ENCODE measurements at regions not wholly inside any gene's neighbourhood (a gene's known extent, or its start where the extent isn't known, plus 50 kb on each side); places are given as distances from the start of the nearest gene placed in this dataset.

DNA sequence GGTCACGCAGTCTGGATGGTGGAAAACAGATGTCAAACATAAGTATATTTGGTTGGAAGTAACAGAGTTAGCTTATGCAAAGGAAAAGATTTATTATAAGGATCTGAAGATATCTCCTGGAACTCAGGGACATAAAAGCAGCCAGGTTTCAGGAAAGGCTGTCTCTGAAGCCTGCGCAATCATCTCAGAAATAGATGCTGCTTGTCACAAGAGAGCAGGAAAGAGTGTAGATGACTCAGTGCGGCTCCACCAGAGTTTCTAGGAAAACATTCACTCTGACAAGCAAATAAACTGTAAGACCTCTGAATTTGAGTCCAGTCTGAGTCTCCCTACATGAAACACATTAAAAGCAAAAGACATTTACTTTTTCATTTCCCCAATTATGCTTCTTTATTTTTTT lies 220.4 kb upstream of the HTR2A start:
- TF ChIP-seq POLR2A (IDR thresholded peaks at IDR 0.05), result no peak
- TF ChIP-seq, protein P1, sequence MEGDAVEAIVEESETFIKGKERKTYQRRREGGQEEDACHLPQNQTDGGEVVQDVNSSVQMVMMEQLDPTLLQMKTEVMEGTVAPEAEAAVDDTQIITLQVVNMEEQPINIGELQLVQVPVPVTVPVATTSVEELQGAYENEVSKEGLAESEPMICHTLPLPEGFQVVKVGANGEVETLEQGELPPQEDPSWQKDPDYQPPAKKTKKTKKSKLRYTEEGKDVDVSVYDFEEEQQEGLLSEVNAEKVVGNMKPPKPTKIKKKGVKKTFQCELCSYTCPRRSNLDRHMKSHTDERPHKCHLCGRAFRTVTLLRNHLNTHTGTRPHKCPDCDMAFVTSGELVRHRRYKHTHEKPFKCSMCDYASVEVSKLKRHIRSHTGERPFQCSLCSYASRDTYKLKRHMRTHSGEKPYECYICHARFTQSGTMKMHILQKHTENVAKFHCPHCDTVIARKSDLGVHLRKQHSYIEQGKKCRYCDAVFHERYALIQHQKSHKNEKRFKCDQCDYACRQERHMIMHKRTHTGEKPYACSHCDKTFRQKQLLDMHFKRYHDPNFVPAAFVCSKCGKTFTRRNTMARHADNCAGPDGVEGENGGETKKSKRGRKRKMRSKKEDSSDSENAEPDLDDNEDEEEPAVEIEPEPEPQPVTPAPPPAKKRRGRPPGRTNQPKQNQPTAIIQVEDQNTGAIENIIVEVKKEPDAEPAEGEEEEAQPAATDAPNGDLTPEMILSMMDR (IDR thresholded peaks at IDR 0.05), result no peak
- TF ChIP-seq POLR2AphosphoS5 (IDR thresholded peaks at IDR 0.05), result no peak
- Histone ChIP-seq H3K36me3 (no peaks in the 10 kb centered on the region), H3K9me3 (no peaks in the 10 kb centered on the region), H3K27me3 (no peaks in the 10 kb centered on the region), H3K27ac (no peak overlapping the region), H3K4me3 (no peak overlapping the region), H3K4me1 (no peaks in the 10 kb centered on the region)
- no peak for DNase-seq (ENCODE audit: low spot score in 2 of 2)
- intact Hi-C loops (cut with DNase I; ENCODE audit: low total_unique reads), result no loop called here

DNA sequence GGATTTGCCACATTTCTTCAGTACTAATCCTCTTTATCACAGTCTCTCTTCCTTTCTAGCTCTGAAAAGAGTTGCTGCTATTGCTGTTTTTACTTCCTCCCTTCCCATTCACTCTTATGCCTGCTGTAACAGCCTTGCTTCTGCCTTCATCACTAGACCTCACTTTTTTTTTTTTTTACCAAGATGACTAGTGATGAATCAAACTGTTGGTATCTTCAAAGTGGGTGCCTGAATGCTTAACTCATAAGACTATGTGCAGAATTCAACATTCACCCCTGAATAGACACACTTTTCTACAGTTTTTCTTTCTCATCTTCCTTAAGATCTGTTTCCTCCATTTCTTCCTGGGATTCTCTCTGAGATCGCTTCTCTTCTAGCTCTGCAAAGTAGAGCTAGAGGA lies 217.2 kb upstream of the HTR2A start:
- Histone ChIP-seq H3K9me3 (no peaks in the 10 kb centered on the region), H3K36me3 (no peaks in the 10 kb centered on the region), H3K27ac (no peak overlapping the region), H3K4me1 (no peaks in the 10 kb centered on the region), H3K27me3 (no peaks in the 10 kb centered on the region), H3K4me3 (no peak overlapping the region)
- TF ChIP-seq POLR2AphosphoS5 (IDR thresholded peaks at IDR 0.05), result no peak
- no peak for TF ChIP-seq POLR2A (IDR thresholded peaks at IDR 0.05)
- intact Hi-C loops (cut with DNase I; ENCODE audit: low total_unique reads), result no loop called here
- DNase-seq (ENCODE audit: low spot score in 2 of 2), result no peak

DNA sequence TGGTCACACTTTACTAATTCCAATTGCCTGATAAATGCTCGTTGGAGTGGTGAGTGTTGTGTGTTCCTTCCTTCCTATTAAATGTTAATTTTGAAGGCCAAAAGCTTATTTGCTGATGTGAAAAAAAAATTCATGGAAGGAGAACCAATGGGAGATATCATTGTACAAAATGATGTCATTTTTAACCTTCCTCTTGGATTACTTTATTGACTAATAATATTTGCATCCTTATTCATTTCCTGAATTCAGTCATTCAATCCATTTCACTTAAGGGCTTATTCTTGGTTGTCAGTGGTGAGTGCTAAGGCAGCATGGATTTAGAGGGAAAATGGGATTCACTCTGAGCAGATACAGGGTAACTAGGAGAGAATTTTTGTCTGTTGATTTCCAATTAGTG lies 216.0 kb upstream of the HTR2A start:
- no peak for DNase-seq (ENCODE audit: low spot score in 2 of 2)
- no peaks in the 10 kb centered on the region for H3K4me1 ChIP-seq
- H3K27ac ChIP-seq, result no peak overlapping the region
- no peak overlapping the region for H3K4me3 ChIP-seq
- no peak for TF ChIP-seq POLR2AphosphoS5 (IDR thresholded peaks at IDR 0.05)
- no peak for TF ChIP-seq POLR2A (IDR thresholded peaks at IDR 0.05)
- TF ChIP-seq, protein P1 (IDR thresholded peaks at IDR 0.05), result no peak
- intact Hi-C loops (cut with DNase I; ENCODE audit: low total_unique reads), result no loop called here
- no peaks in the 10 kb centered on the region for H3K36me3 ChIP-seq
- no peaks in the 10 kb centered on the region for H3K9me3 ChIP-seq
- no peaks in the 10 kb centered on the region for H3K27me3 ChIP-seq

DNA sequence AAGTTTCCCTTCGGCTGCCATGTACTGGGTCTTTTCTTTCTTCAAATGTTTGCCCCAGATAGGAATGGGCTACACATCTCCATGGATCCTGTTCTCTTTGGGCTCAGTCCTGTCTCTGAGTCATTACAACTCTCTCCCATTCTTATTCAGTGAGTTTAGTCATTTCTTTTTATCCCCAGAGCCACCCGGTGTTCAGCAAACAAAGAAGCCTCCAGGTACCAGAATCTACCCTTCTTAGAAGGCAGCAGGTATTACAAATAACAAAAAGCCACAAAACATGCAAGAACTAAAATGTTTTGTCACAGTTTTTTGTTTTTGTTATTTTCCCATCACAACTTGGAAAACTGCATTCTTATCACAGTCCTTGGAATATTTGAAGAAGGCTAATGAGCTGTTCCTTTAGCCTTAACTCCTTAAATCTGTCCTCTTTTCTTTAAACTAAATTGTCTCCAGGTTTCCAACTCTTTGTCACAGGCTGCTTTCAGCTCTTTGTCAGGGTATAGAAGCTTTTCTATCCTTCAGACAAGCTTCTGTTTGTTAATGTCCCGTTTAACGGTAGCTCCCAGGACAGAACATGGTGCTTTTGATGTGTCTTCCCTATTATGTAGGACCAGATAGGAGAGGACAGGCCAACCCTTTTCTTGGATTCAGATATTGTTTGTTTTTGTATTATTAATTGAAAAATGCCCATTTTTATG lies 215.5 kb upstream of the HTR2A start:
- Histone ChIP-seq H3K36me3 (no peaks in the 10 kb centered on the region), H3K9me3 (no peaks in the 10 kb centered on the region), H3K27ac (no peak overlapping the region), H3K4me3 (no peak overlapping the region), H3K27me3 (no peaks in the 10 kb centered on the region), H3K4me1 (no peaks in the 10 kb centered on the region)
- DNase-seq (ENCODE audit: low spot score in 2 of 2), result no peak
- intact Hi-C loops (cut with DNase I; ENCODE audit: low total_unique reads), result no loop called here
- TF ChIP-seq, protein P1 (IDR thresholded peaks at IDR 0.05), result no peak

DNA sequence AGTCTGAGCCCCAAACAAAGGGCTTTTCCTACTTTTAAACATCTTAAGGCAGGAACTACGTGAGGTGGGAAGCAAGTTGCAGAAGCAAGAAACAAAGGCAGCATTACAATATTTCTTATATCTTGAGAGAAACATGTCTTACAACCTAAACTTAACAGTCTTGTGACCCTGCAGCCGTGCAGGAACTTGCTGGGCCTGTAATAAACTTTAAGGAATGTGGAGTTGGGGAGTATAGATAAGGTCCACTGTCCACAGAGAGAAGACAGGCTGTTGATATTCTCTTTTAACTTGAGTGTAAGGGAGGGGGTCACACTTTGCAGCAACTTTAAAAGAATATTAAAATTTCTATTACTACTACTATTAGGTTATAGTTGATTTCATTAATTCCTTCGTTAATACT lies 214.6 kb upstream of the HTR2A start:
- H3K27ac ChIP-seq, result no peak overlapping the region
- no peaks in the 10 kb centered on the region for H3K4me1 ChIP-seq
- H3K9me3 ChIP-seq, result no peaks in the 10 kb centered on the region
- TF ChIP-seq, protein P1 (IDR thresholded peaks at IDR 0.05), result no peak
- TF ChIP-seq POLR2AphosphoS5 (IDR thresholded peaks at IDR 0.05) (no peak), POLR2A (IDR thresholded peaks at IDR 0.05) (no peak)
- no peaks in the 10 kb centered on the region for H3K36me3 ChIP-seq
- no peaks in the 10 kb centered on the region for H3K27me3 ChIP-seq
- no peak overlapping the region for H3K4me3 ChIP-seq
- intact Hi-C loops (cut with DNase I; ENCODE audit: low total_unique reads), result no loop called here
- DNase-seq (ENCODE audit: low spot score in 2 of 2), result no peak

DNA sequence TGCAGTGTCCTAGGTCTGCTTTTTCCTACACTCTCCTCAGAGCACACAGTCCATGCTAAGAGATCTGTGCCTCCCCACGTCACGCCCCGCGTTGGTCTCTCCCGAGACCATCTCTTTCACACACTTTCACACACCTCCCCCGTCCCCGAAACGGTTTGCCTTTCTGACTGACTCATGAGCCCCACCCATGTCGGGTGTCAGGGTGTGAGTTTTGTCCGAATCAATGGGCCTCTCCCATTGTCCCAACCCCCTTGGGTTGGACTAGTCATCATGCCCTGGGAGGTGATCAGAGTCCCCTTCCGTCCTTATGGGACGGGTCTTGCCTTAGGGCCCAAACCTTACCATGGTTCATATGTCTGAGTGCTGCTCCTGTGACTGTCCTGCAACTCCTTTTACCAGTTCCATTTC lies 214.0 kb upstream of the HTR2A start:
- intact Hi-C loops (cut with DNase I; ENCODE audit: low total_unique reads), result no loop called here
- TF ChIP-seq, protein P1 (IDR thresholded peaks at IDR 0.05), result no peak
- TF ChIP-seq POLR2AphosphoS5 (IDR thresholded peaks at IDR 0.05), result no peak
- no peak for TF ChIP-seq POLR2A (IDR thresholded peaks at IDR 0.05)
- no peaks in the 10 kb centered on the region for H3K27me3 ChIP-seq
- no peak overlapping the region for H3K27ac ChIP-seq
- no peaks in the 10 kb centered on the region for H3K9me3 ChIP-seq
- H3K36me3 ChIP-seq, result no peaks in the 10 kb centered on the region
- no peak overlapping the region for H3K4me3 ChIP-seq
- no peak for DNase-seq (ENCODE audit: low spot score in 2 of 2)
- no peaks in the 10 kb centered on the region for H3K4me1 ChIP-seq
